Head of caudate nucleus (tissue), 42 donors: ENCODE measurements at regions not wholly inside any gene's neighbourhood (a gene's known extent, or its start where the extent isn't known, plus 50 kb on each side); places are given as distances from the start of the nearest gene placed in this dataset.

ENCODE experiments used
- DNase-seq, 42 donors: peaks; one replicate each; pipeline versions ENCODE4 v3.0.0 to v3.0.0-alpha.2; 2020 to 2021; ENCODE audit warnings: mixed read lengths in 7 of 42
- intact Hi-C: fragments of 100-400 bp; cut with DNase I; formaldehyde crosslinking; loops from one replicate; pipeline ENCODE4 v1.15.0; 2022

GRCh38 chr5:174844971-174845370 is 120.6 kb downstream of the MSX2 start:
- DNase-seq, result peak in 7 of 42 donors; percentile 1 to 30 (median 14)
- intact Hi-C loops, result no loop called here

- intact Hi-C loops, result no loop called here
- no peak for DNase-seq
Measured at GRCh38 chr5:174843263-174844250, 119.2 kb downstream of the MSX2 start.

- no peak for DNase-seq
- intact Hi-C loops, result no loop called here
Measured at GRCh38 chr5:174840435-174840834, 116.1 kb downstream of the MSX2 start.

GRCh38 chr5:174839196-174839595 is 114.8 kb downstream of the MSX2 start:
- DNase-seq, result peak in 21 of 42 donors; percentile 9 to 68 (median 36)
- intact Hi-C loops, result loop anchor here (10.0 kb wide), 1 partner anchor 96 kb away; no protein-coding TSS in a partner anchor

GRCh38 chr5:174837919-174838902 is 113.8 kb downstream of the MSX2 start:
- peak in 36 of 42 donors; percentile 7 to 77 (median 51) for DNase-seq
- intact Hi-C loops, result loop anchor here (10.0 kb wide), 1 partner anchor 97 kb away; no protein-coding TSS in a partner anchor

- DNase-seq, result peak in 4 of 42 donors; percentile 6 to 19 (median 16)
- intact Hi-C loops, result loop anchor here (10.0 kb wide), 1 partner anchor 101 kb away; no protein-coding TSS in a partner anchor
Measured at GRCh38 chr5:174834081-174834480, 109.7 kb downstream of the MSX2 start.

- intact Hi-C loops, result loop anchor here (10.0 kb wide), 1 partner anchor 102 kb away; no protein-coding TSS in a partner anchor
- DNase-seq, result peak in 1 of 42 donors; percentile 14
Measured at GRCh38 chr5:174832811-174833210, 108.4 kb downstream of the MSX2 start.

GRCh38 chr5:174832025-174832424 is 107.6 kb downstream of the MSX2 start:
- peak in 1 of 42 donors; percentile 12 for DNase-seq
- intact Hi-C loops, result loop anchor here (10.0 kb wide), 1 partner anchor 103 kb away; no protein-coding TSS in a partner anchor

- DNase-seq, result peak in 1 of 42 donors; percentile 4
- intact Hi-C loops, result loop anchor here (10.0 kb wide), 1 partner anchor 104 kb away; no protein-coding TSS in a partner anchor
Measured at GRCh38 chr5:174831031-174831660, 106.8 kb downstream of the MSX2 start.

GRCh38 chr5:174829511-174829864 is 105.1 kb downstream of the MSX2 start:
- intact Hi-C loops, result no loop called here
- peak in 1 of 42 donors; percentile 18 for DNase-seq

- intact Hi-C loops, result no loop called here
Measured at GRCh38 chr5:174828804-174829510, 104.6 kb downstream of the MSX2 start.

GRCh38 chr5:174827558-174827957 is 103.2 kb downstream of the MSX2 start:
- intact Hi-C loops, result no loop called here
- DNase-seq, result no peak

More at GRCh38 chr5:174828804-174829510, 104.6 kb downstream of the MSX2 start:
- DNase-seq, result peak in 1 of 42 donors; percentile 3

- intact Hi-C loops, result no loop called here
- no peak for DNase-seq
Measured at GRCh38 chr5:174825587-174825986, 101.2 kb downstream of the MSX2 start.

GRCh38 chr5:174818430-174818829 is 94.0 kb downstream of the MSX2 start:
- no peak for DNase-seq
- intact Hi-C loops, result no loop called here

- DNase-seq, result no peak
- intact Hi-C loops, result no loop called here
Measured at GRCh38 chr5:174817610-174818009, 93.2 kb downstream of the MSX2 start.

- DNase-seq, result no peak
- intact Hi-C loops, result no loop called here
Measured at GRCh38 chr5:174816858-174817257, 92.5 kb downstream of the MSX2 start.

GRCh38 chr5:174811438-174811837 is 87.1 kb downstream of the MSX2 start:
- no peak for DNase-seq
- intact Hi-C loops, result no loop called here

- DNase-seq, result no peak
- intact Hi-C loops, result no loop called here
Measured at GRCh38 chr5:174810796-174811195, 86.4 kb downstream of the MSX2 start.
